GM18520 (cell line): ENCODE measurements at regions not wholly inside any gene's neighbourhood (a gene's known extent, or its start where the extent isn't known, plus 50 kb on each side); places are given as distances from the start of the nearest gene placed in this dataset.
A peak's percentile ranks its signal among the peaks of the same experiment; 100 is the strongest.
"Not testable (repeated sequence)": the region's sequence is repeated elsewhere in the genome, so short reads cannot be mapped to it uniquely, and the experiment has no call there.

Experiments
- ATAC-seq: cut with Tn5 transposase; IDR thresholded peaks from one replicate; pipeline ENCODE4 v1.9.1; 2021; ENCODE audit not compliant: unreplicated experiment

- ATAC-seq = no peak
Observed at GRCh38 chr10:16116404-16117304, 256.3 kb upstream of the MINDY3 start.

GRCh38 chr10:16117305-16117695 is 257.0 kb upstream of the MINDY3 start:
- no peak for ATAC-seq

GRCh38 chr10:16119445-16119844 is 259.1 kb upstream of the MINDY3 start:
- no peak for ATAC-seq

- ATAC-seq = no peak
Observed at GRCh38 chr10:16120563-16120962, 260.3 kb upstream of the MINDY3 start.

- no peak for ATAC-seq
Observed at GRCh38 chr10:16141499-16141898, 281.2 kb upstream of the MINDY3 start.

- ATAC-seq = no peak
Observed at GRCh38 chr10:16146993-16147392, 286.7 kb upstream of the MINDY3 start.

GRCh38 chr10:16155834-16156233 is 281.0 kb upstream of the PTER start:
- ATAC-seq = no peak

GRCh38 chr10:16156681-16157080 is 280.1 kb upstream of the PTER start:
- ATAC-seq = no peak

GRCh38 chr10:16165067-16165466 is 271.7 kb upstream of the PTER start:
- ATAC-seq = not testable (repeated sequence)

GRCh38 chr10:16182144-16182543 is 254.7 kb upstream of the PTER start:
- ATAC-seq = no peak

GRCh38 chr10:16182688-16183087 is 254.1 kb upstream of the PTER start:
- ATAC-seq = no peak

GRCh38 chr10:16184096-16184597 is 252.7 kb upstream of the PTER start:
- ATAC-seq = no peak

- no peak for ATAC-seq
Observed at GRCh38 chr10:16184906-16185305, 251.9 kb upstream of the PTER start.

GRCh38 chr10:16186564-16186963 is 250.2 kb upstream of the PTER start:
- no peak for ATAC-seq

GRCh38 chr10:16187161-16187560 is 249.6 kb upstream of the PTER start:
- no peak for ATAC-seq

- ATAC-seq = no peak
Observed at GRCh38 chr10:16192337-16192736, 244.5 kb upstream of the PTER start.

GRCh38 chr10:16193241-16193640 is 243.6 kb upstream of the PTER start:
- ATAC-seq = no peak

- peak; percentile 97 for ATAC-seq
Observed at GRCh38 chr10:16195178-16195769, 241.5 kb upstream of the PTER start.

- no peak for ATAC-seq
Observed at GRCh38 chr10:16195894-16196293, 240.9 kb upstream of the PTER start.

- ATAC-seq = no peak
Observed at GRCh38 chr10:16199216-16199615, 237.6 kb upstream of the PTER start.

- not testable (repeated sequence) for ATAC-seq
Observed at GRCh38 chr10:16223618-16224017, 213.2 kb upstream of the PTER start.

- no peak for ATAC-seq
Observed at GRCh38 chr10:16227674-16228073, 209.1 kb upstream of the PTER start.
